IMR-90 (cell line): ENCODE measurements at regions not wholly inside any gene's neighbourhood (a gene's known extent, or its start where the extent isn't known, plus 50 kb on each side); places are given as distances from the start of the nearest gene placed in this dataset.

Source experiments
- ATAC-seq: fragments of 200-7000 bp; cut with Tn5 transposase; 2 replicates; pipeline ENCODE4 v1.9.1; 2020; ENCODE audit warnings: low read depth, mild to moderate bottlenecking, moderate library complexity
- BruUV-seq: library from RNA; stranded (reverse); fragments of 400-500 nt; replicated peaks from 2 replicates; lab custom pipeline; 2021; lab: Mats Ljungman, UMichigan
- CTCF ChIA-PET: fragments of 300-600 bp; formaldehyde crosslinking; extraction: SDS; loops from one replicate; lab custom pipeline; 2021; ENCODE audit warnings: antibody characterized with exemption; lab: Yijun Ruan, JAX
- POLR2A ChIA-PET: fragments of 300-600 bp; sonication (Branson Sonifier 250); formaldehyde crosslinking; loops from one replicate; lab custom pipeline; 2022; ENCODE audit warnings: antibody characterized with exemption; ENCODE audit not compliant: unreplicated experiment; lab: Charles Lee
- DNase-seq: peaks from one replicate; pipeline ENCODE4 v3.0.0; 2013
- H2AFZ ChIP-seq: replicated peaks from 2 replicates; pipeline ENCODE3; 2013; ENCODE audit warnings: low read length, mild to moderate bottlenecking; ENCODE audit not compliant: poor library complexity
- H2AK5ac ChIP-seq: 2 replicates; pipeline ENCODE4 v1.6.1; 2013; ENCODE audit warnings: low read depth, low read length, inconsistent platforms
- H2AK9ac ChIP-seq: replicated peaks from 2 replicates; pipeline ENCODE3; 2013; ENCODE audit warnings: mild to moderate bottlenecking, low read depth, low read length, moderate library complexity; ENCODE audit not compliant: poor library complexity
- H2BK120ac ChIP-seq: 2 replicates; pipeline ENCODE4 v1.6.1; 2013; ENCODE audit warnings: low read depth, low read length, inconsistent platforms
- H2BK15ac ChIP-seq: 3 replicates; pipeline ENCODE4 v1.6.1; 2013; ENCODE audit warnings: low read depth, low read length, inconsistent platforms
- H2BK20ac ChIP-seq: 2 replicates; pipeline ENCODE4 v1.6.1; 2013; ENCODE audit warnings: low read depth, mild to moderate bottlenecking, inconsistent platforms, low read length, moderate library complexity
- H2BK5ac ChIP-seq: 2 replicates; pipeline ENCODE4 v1.6.1; 2013; ENCODE audit warnings: mild to moderate bottlenecking, low read depth, low read length, inconsistent platforms; ENCODE audit not compliant: poor library complexity, severe bottlenecking
- H3K14ac ChIP-seq: replicated peaks from 2 replicates; pipeline ENCODE4 v1.6.1; 2013; ENCODE audit warnings: low read depth, low read length, inconsistent platforms
- H3K18ac ChIP-seq: 2 replicates; pipeline ENCODE4 v1.6.1; 2013; ENCODE audit warnings: low read depth, low read length, control low read depth
- H3K23ac ChIP-seq: 2 replicates; pipeline ENCODE4 v1.6.1; 2013; ENCODE audit warnings: low read depth, low read length, inconsistent platforms
- H3K27ac ChIP-seq: 2 replicates; pipeline ENCODE4 v1.5.1; 2013; ENCODE audit warnings: mild to moderate bottlenecking, control low read depth, low read length; ENCODE audit not compliant: insufficient read depth
- H3K27me3 ChIP-seq: 2 replicates; pipeline ENCODE4 v1.6.1; 2013; ENCODE audit warnings: low read length; ENCODE audit not compliant: control insufficient read depth, insufficient read depth
- H3K36me3 ChIP-seq: 2 replicates; pipeline ENCODE4 v1.6.1; 2013; ENCODE audit warnings: low read length, mixed read lengths; ENCODE audit not compliant: control insufficient read depth, insufficient read depth
- H3K4ac ChIP-seq: 2 replicates; pipeline ENCODE4 v1.6.1; 2013; ENCODE audit warnings: low read depth, low read length, inconsistent platforms
- H3K4me1 ChIP-seq: 2 replicates; pipeline ENCODE4 v1.6.1; 2013; ENCODE audit warnings: low read length, mixed read lengths; ENCODE audit not compliant: control insufficient read depth, insufficient read depth
- H3K4me2 ChIP-seq: 2 replicates; pipeline ENCODE4 v1.6.1; 2013; ENCODE audit warnings: low read depth, mild to moderate bottlenecking, control low read depth, low read length, moderate library complexity
- H3K4me3 ChIP-seq: 2 replicates; pipeline ENCODE4 v1.5.1; 2013; ENCODE audit warnings: low read depth, mild to moderate bottlenecking, control low read depth, low read length, moderate library complexity; ENCODE audit not compliant: insufficient read depth
- H3K56ac ChIP-seq: 2 replicates; pipeline ENCODE4 v1.6.1; 2013; ENCODE audit warnings: low read length, inconsistent platforms; ENCODE audit not compliant: insufficient read depth; ENCODE audit errors: extremely low read depth
- H3K79me1 ChIP-seq, 2 experiments: 2 replicates each; pipeline ENCODE4 v1.6.1; 2013; ENCODE audit warnings: low read length in 2 of 2, inconsistent platforms in 1 of 2, low read depth in 1 of 2
- H3K9ac ChIP-seq: 2 replicates; pipeline ENCODE4 v1.6.1; 2013; ENCODE audit warnings: low read depth, low read length, control low read depth
- H3K9me1 ChIP-seq: 2 replicates; pipeline ENCODE4 v1.6.1; 2013; ENCODE audit warnings: low read length, inconsistent platforms; ENCODE audit not compliant: insufficient read depth
- H3K9me3 ChIP-seq: 2 replicates; pipeline ENCODE4 v1.6.1; 2013; ENCODE audit warnings: low read length; ENCODE audit not compliant: control insufficient read depth, insufficient read depth
- H4K20me1 ChIP-seq: 2 replicates; pipeline ENCODE4 v1.6.1; 2013; ENCODE audit warnings: low read length, inconsistent platforms; ENCODE audit not compliant: insufficient read depth
- H4K5ac ChIP-seq: 2 replicates; pipeline ENCODE4 v1.6.1; 2013; ENCODE audit warnings: mild to moderate bottlenecking, low read depth, low read length, control low read depth
- H4K8ac ChIP-seq, 2 experiments: 2 replicates each; pipeline ENCODE4 v1.6.1; 2013; ENCODE audit warnings: low read depth in 2 of 2, low read length in 2 of 2, control low read depth in 1 of 2, inconsistent platforms in 1 of 2
- H4K91ac ChIP-seq: 2 replicates; pipeline ENCODE4 v1.6.1; 2013; ENCODE audit warnings: low read depth, low read length, inconsistent platforms; ENCODE audit not compliant: insufficient read depth
- BHLHE40 ChIP-seq: fragments of 150-350 bp; IDR thresholded peaks from 2 replicates; pipeline ENCODE4 v1.6.1; 2016; ENCODE audit warnings: mild to moderate bottlenecking, low read depth, low read length
- CEBPB ChIP-seq: IDR thresholded peaks from 2 replicates; pipeline ENCODE4 v1.6.1; 2012; ENCODE audit warnings: low read depth, low read length, improper control_type of control experiment
- CHD1 ChIP-seq: IDR thresholded peaks from 2 replicates; pipeline ENCODE4 v1.6.1; 2012; ENCODE audit warnings: low read depth, low read length, improper control_type of control experiment
- FOS ChIP-seq: fragments of 150-350 bp; IDR thresholded peaks from 2 replicates; pipeline ENCODE4 v1.6.1; 2016; ENCODE audit warnings: low read depth, low read length
- MAFK ChIP-seq: IDR thresholded peaks from 2 replicates; pipeline ENCODE4 v1.6.1; 2012; ENCODE audit warnings: low read depth, low read length, improper control_type of control experiment
- MAZ ChIP-seq: IDR thresholded peaks from 2 replicates; pipeline ENCODE4 v1.6.1; 2012; ENCODE audit warnings: low read depth, mild to moderate bottlenecking, low read length, improper control_type of control experiment, moderate library complexity, borderline replicate concordance
- MXI1 ChIP-seq: IDR thresholded peaks from 2 replicates; pipeline ENCODE4 v1.6.1; 2012; ENCODE audit warnings: low read depth, mild to moderate bottlenecking, low read length, moderate library complexity, borderline replicate concordance
- NFE2L2 ChIP-seq: fragments of 150-350 bp; IDR thresholded peaks from 2 replicates; pipeline ENCODE4 v1.6.1; 2016; ENCODE audit warnings: low read depth, mild to moderate bottlenecking, low read length
- POLR2A ChIP-seq: IDR thresholded peaks from 2 replicates; pipeline ENCODE4 v1.6.1; 2012; ENCODE audit warnings: mild to moderate bottlenecking, low read depth, low read length
- RAD21 ChIP-seq: IDR thresholded peaks from 2 replicates; pipeline ENCODE4 v1.6.1; 2012; ENCODE audit warnings: low read length, improper control_type of control experiment
- RCOR1 ChIP-seq: IDR thresholded peaks from 2 replicates; pipeline ENCODE4 v1.6.1; 2012; ENCODE audit warnings: mild to moderate bottlenecking, low read length, improper control_type of control experiment; ENCODE audit not compliant: insufficient replicate concordance
- RFX5 ChIP-seq: IDR thresholded peaks from 2 replicates; pipeline ENCODE4 v1.8.0; 2012; ENCODE audit warnings: low read depth, mild to moderate bottlenecking, low read length, moderate library complexity
- SMC3 ChIP-seq: fragments of 150-350 bp; IDR thresholded peaks from 2 replicates; pipeline ENCODE4 v1.6.1; 2016; ENCODE audit warnings: low read depth, mild to moderate bottlenecking, antibody characterized with exemption, low read length, moderate library complexity
- WGBS, 2 experiments: methylation state at CpG; one replicate each; pipeline versions ENCODE4 v1.1.5 to v1.1.7; 2013; ENCODE audit warnings: missing lambda C conversion rate in 2 of 2; ENCODE audit not compliant: insufficient read length in 1 of 2; ENCODE audit errors: extremely low coverage in 2 of 2; 5-methylcytosine and 5-hydroxymethylcytosine counted together
- dilution Hi-C: fragments of 300-500 bp; cut with HindIII; formaldehyde crosslinking; loops from one replicate; pipeline ENCODE4 v1.14.3; 2018; ENCODE audit warnings: low sequenced_read_pairs; ENCODE audit not compliant: unreplicated experiment
- in situ Hi-C: fragments of 300-500 bp; cut with MboI; formaldehyde crosslinking; loops from 3 replicates; pipeline ENCODE4 v1.14.3; 2019; ENCODE audit warnings: low sequenced_read_pairs, inconsistent platforms, mixed read lengths
- intact Hi-C: fragments of 100-400 bp; cut with micrococcal nuclease; formaldehyde crosslinking; loops from 2 replicates; pipeline ENCODE4 v1.10.0; 2022
- TF ChIP-seq, protein P1 (sequence below): fragments of 150-350 bp; IDR thresholded peaks from 2 replicates; pipeline ENCODE4 v1.6.1; 2016; ENCODE audit warnings: low read depth, mild to moderate bottlenecking, low read length, moderate library complexity, borderline replicate concordance
- TF ChIP-seq, protein P2 (sequence below): conservative IDR thresholded peaks from 2 replicates; pipeline ENCODE4 v1.5.1; 2012; ENCODE audit warnings: mild to moderate bottlenecking, low read depth, low read length, improper control_type of control experiment
- TF ChIP-seq, protein P3 (sequence below): fragments of 150-350 bp; IDR thresholded peaks from 2 replicates; pipeline ENCODE4 v1.6.1; 2017; ENCODE audit warnings: mild to moderate bottlenecking, antibody characterized with exemption, low read length, low read depth

DNA sequence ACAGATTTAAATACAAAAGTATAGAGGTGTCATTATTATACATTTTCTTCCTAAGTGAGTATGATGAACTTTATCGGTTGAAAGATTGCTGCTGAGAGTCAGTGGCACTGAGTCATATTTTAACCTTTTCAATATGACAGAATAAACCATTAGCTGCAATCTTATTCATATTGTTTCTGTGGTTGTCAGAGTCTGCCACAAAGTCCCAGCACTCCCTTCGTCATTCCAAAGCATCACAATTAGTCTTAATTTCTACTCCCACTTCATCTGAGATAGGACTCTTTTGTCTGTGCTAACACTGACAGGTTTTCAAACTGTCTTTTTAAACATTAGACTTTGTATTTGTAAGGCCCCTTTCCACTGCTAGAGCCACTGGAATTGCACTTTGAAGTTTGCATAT, 656.9 kb downstream of the MTRR start:
- H3K18ac ChIP-seq: no peak overlapping the region
- no peaks in the 10 kb centered on the region for H3K36me3 ChIP-seq
- H4K5ac ChIP-seq: no peak overlapping the region
- H3K9ac ChIP-seq: no peak overlapping the region
- dilution Hi-C loops: no loop called here
- ATAC-seq (no peak), DNase-seq (no peak)
- H2BK20ac ChIP-seq: no peak overlapping the region
- H3K14ac ChIP-seq: no peak overlapping the region
- BruUV-seq: no TSS peak
- no peak overlapping the region for H3K27ac ChIP-seq
- WGBS, 2 experiments: no CpG with 5 or more reads among the region's 2 CpGs
- H2BK5ac ChIP-seq: no peak overlapping the region
- no peak overlapping the region for H3K4me2 ChIP-seq
- no peak overlapping the region for H3K4me3 ChIP-seq
- TF ChIP-seq SMC3: no peak
- TF ChIP-seq NFE2L2: no peak
- no peak for TF ChIP-seq BHLHE40
- TF ChIP-seq MXI1: no peak
- TF ChIP-seq RFX5: no peak
- no peak for TF ChIP-seq MAZ
- no peak for TF ChIP-seq RCOR1
- TF ChIP-seq, protein P1, sequence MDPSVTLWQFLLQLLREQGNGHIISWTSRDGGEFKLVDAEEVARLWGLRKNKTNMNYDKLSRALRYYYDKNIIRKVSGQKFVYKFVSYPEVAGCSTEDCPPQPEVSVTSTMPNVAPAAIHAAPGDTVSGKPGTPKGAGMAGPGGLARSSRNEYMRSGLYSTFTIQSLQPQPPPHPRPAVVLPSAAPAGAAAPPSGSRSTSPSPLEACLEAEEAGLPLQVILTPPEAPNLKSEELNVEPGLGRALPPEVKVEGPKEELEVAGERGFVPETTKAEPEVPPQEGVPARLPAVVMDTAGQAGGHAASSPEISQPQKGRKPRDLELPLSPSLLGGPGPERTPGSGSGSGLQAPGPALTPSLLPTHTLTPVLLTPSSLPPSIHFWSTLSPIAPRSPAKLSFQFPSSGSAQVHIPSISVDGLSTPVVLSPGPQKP: no peak
- no peak for TF ChIP-seq FOS
- TF ChIP-seq, protein P2, sequence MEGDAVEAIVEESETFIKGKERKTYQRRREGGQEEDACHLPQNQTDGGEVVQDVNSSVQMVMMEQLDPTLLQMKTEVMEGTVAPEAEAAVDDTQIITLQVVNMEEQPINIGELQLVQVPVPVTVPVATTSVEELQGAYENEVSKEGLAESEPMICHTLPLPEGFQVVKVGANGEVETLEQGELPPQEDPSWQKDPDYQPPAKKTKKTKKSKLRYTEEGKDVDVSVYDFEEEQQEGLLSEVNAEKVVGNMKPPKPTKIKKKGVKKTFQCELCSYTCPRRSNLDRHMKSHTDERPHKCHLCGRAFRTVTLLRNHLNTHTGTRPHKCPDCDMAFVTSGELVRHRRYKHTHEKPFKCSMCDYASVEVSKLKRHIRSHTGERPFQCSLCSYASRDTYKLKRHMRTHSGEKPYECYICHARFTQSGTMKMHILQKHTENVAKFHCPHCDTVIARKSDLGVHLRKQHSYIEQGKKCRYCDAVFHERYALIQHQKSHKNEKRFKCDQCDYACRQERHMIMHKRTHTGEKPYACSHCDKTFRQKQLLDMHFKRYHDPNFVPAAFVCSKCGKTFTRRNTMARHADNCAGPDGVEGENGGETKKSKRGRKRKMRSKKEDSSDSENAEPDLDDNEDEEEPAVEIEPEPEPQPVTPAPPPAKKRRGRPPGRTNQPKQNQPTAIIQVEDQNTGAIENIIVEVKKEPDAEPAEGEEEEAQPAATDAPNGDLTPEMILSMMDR: no peak
- no peak for TF ChIP-seq CEBPB
- TF ChIP-seq, protein P3, sequence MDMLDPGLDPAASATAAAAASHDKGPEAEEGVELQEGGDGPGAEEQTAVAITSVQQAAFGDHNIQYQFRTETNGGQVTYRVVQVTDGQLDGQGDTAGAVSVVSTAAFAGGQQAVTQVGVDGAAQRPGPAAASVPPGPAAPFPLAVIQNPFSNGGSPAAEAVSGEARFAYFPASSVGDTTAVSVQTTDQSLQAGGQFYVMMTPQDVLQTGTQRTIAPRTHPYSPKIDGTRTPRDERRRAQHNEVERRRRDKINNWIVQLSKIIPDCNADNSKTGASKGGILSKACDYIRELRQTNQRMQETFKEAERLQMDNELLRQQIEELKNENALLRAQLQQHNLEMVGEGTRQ: no peak
- no peak for TF ChIP-seq MAFK
- no peak for TF ChIP-seq POLR2A
- TF ChIP-seq CHD1: no peak
- no peak for TF ChIP-seq RAD21
- H2AK9ac ChIP-seq: no peak overlapping the region
- H3K9me3 ChIP-seq: no peaks in the 10 kb centered on the region
- intact Hi-C loops: no loop called here
- no peaks in the 10 kb centered on the region for H3K4me1 ChIP-seq
- in situ Hi-C loops: no loop called here
- no peaks in the 10 kb centered on the region for H3K9me1 ChIP-seq
- ChIA-PET CTCF (no interaction called here), POLR2A (no interaction called here)
- H4K91ac ChIP-seq: no peak overlapping the region
- H2BK15ac ChIP-seq: no peak overlapping the region
- no peak overlapping the region for H4K8ac ChIP-seq
- no peak overlapping the region for H2BK120ac ChIP-seq
- H2AK5ac ChIP-seq: no peak overlapping the region
- no peak overlapping the region for H2AFZ ChIP-seq
- 0 out of 2 replicates have a peak, but pooled peaks cover 2% of the 10 kb centered on the region for H3K27me3 ChIP-seq
- no peaks in the 10 kb centered on the region for H4K20me1 ChIP-seq
- no peak overlapping the region for H3K56ac ChIP-seq
- no peak overlapping the region for H3K4ac ChIP-seq
- no peak overlapping the region for H3K23ac ChIP-seq
- H3K79me1 ChIP-seq: no peaks in the 10 kb centered on the region
